GM23338 (cell line): ENCODE measurements at regions not wholly inside any gene's neighbourhood (a gene's known extent, or its start where the extent isn't known, plus 50 kb on each side); places are given as distances from the start of the nearest gene placed in this dataset.

ENCODE experiments used
- ATAC-seq: fragments of 200-7000 bp; cut with Tn5 transposase; 3 replicates; pipeline ENCODE4 v1.9.1; 2020
- DNase-seq: peaks from one replicate; pipeline ENCODE4 v3.0.0-alpha.2; 2015; ENCODE audit warnings: low spot score
- H2AFZ ChIP-seq: fragments of 200-600 bp; sonication (generic); 2 replicates; pipeline ENCODE4 v1.8.0; 2016; ENCODE audit warnings: antibody characterized with exemption, mild to moderate bottlenecking, moderate library complexity
- H3F3A ChIP-seq: fragments of 200-600 bp; sonication (generic); replicated peaks from 2 replicates; pipeline ENCODE4 v1.8.0; 2017; ENCODE audit warnings: antibody characterized with exemption, mixed run types, low read depth
- H3K27ac ChIP-seq: fragments of 200-600 bp; sonication (generic); 2 replicates; pipeline ENCODE4 v1.6.1; 2016; ENCODE audit warnings: low read depth
- H3K27me3 ChIP-seq: fragments of 200-600 bp; sonication (generic); 2 replicates; pipeline ENCODE4 v1.8.0; 2016; ENCODE audit warnings: mild to moderate bottlenecking, mixed run types, moderate library complexity; ENCODE audit not compliant: insufficient read depth
- H3K36me3 ChIP-seq: fragments of 200-600 bp; sonication (generic); 2 replicates; pipeline ENCODE4 v1.8.0; 2016; ENCODE audit warnings: mild to moderate bottlenecking; ENCODE audit not compliant: insufficient read depth
- H3K4me1 ChIP-seq: fragments of 200-600 bp; sonication (generic); 2 replicates; pipeline ENCODE4 v1.8.0; 2016; ENCODE audit warnings: mild to moderate bottlenecking, moderate library complexity; ENCODE audit not compliant: insufficient read depth
- H3K4me2 ChIP-seq: fragments of 200-600 bp; sonication (generic); 2 replicates; pipeline ENCODE4 v1.7.1; 2017; ENCODE audit warnings: mixed run types
- H3K4me3 ChIP-seq: fragments of 200-600 bp; sonication (generic); 2 replicates; pipeline ENCODE4 v1.6.1; 2016; ENCODE audit warnings: mixed run types
- H3K79me2 ChIP-seq: fragments of 200-600 bp; sonication (generic); replicated peaks from 2 replicates; pipeline ENCODE4 v1.8.0; 2017; ENCODE audit warnings: mild to moderate bottlenecking; ENCODE audit not compliant: insufficient read depth
- H3K9me2 ChIP-seq: fragments of 200-600 bp; sonication (generic); 2 replicates; pipeline ENCODE4 v1.8.0; 2017; ENCODE audit not compliant: insufficient read depth
- H4K20me1 ChIP-seq: fragments of 200-600 bp; sonication (generic); replicated peaks from 2 replicates; pipeline ENCODE4 v1.8.0; 2017; ENCODE audit warnings: mild to moderate bottlenecking; ENCODE audit not compliant: insufficient read depth
- H3K27ac Mint-ChIP-seq: 2 replicates; pipeline ENCODE4 v1.8.0; 2020; ENCODE audit warnings: inconsistent platforms, mild to moderate bottlenecking, moderate library complexity, mixed read lengths
- H3K27me3 Mint-ChIP-seq: 3 replicates; pipeline ENCODE4 v1.8.0; 2022; ENCODE audit warnings: low read depth, mild to moderate bottlenecking, moderate library complexity, mixed read lengths, inconsistent platforms; ENCODE audit not compliant: insufficient read depth, poor library complexity
- H3K36me3 Mint-ChIP-seq: 3 replicates; pipeline ENCODE4 v1.8.0; 2021; ENCODE audit warnings: low read depth, mild to moderate bottlenecking, inconsistent platforms, moderate library complexity, mixed read lengths
- H3K4me1 Mint-ChIP-seq: 3 replicates; pipeline ENCODE4 v1.8.0; 2020; ENCODE audit warnings: mild to moderate bottlenecking, inconsistent platforms, mixed read lengths
- H3K4me3 Mint-ChIP-seq: 3 replicates; pipeline ENCODE4 v1.8.0; 2021; ENCODE audit warnings: moderate library complexity, mild to moderate bottlenecking, inconsistent platforms, mixed read lengths
- H3K9me3 Mint-ChIP-seq: 3 replicates; pipeline ENCODE4 v1.8.0; 2020; ENCODE audit warnings: moderate library complexity, mild to moderate bottlenecking, inconsistent platforms, mixed read lengths
- CREB1 ChIP-seq: fragments of 250-450 bp; sonication (Bioruptor Pico); IDR thresholded peaks from 2 replicates; pipeline ENCODE4 v1.5.0; 2020; ENCODE audit warnings: low read depth, mild to moderate bottlenecking, moderate library complexity
- ETS1 ChIP-seq: IDR thresholded peaks from 2 replicates; pipeline ENCODE4 v1.6.1; 2016; ENCODE audit warnings: antibody characterized with exemption
- EZH2phosphoT487 ChIP-seq: fragments of 200-600 bp; sonication (generic); IDR thresholded peaks from one replicate; pipeline ENCODE4 v1.8.1; 2018; ENCODE audit warnings: antibody characterized with exemption; ENCODE audit not compliant: unreplicated experiment
- JUNB ChIP-seq: IDR thresholded peaks from one replicate; pipeline ENCODE4 v1.6.1; 2016; ENCODE audit warnings: antibody characterized with exemption; ENCODE audit not compliant: unreplicated experiment
- POLR2AphosphoS5 ChIP-seq: IDR thresholded peaks from 2 replicates; pipeline ENCODE4 v1.6.1; 2016; ENCODE audit warnings: antibody characterized with exemption, low read depth
- REST ChIP-seq: IDR thresholded peaks from one replicate; pipeline ENCODE4 v1.6.1; 2018; ENCODE audit warnings: antibody characterized with exemption; ENCODE audit not compliant: unreplicated experiment
- STAT1 ChIP-seq: IDR thresholded peaks from one replicate; pipeline ENCODE4 v1.6.1; 2016; ENCODE audit warnings: antibody characterized with exemption; ENCODE audit not compliant: unreplicated experiment
- ZNF462 ChIP-seq: fragments of 250-450 bp; sonication (Bioruptor Pico); IDR thresholded peaks from 2 replicates; pipeline ENCODE4 v1.5.0; 2020; ENCODE audit warnings: mild to moderate bottlenecking, moderate library complexity

- no peak for TF ChIP-seq ZNF462 (CRISPR knock-in tag)
- no peak for TF ChIP-seq ETS1
- no peak for TF ChIP-seq CREB1 (CRISPR knock-in tag)
- no peak for TF ChIP-seq JUNB
These were observed 1043.0 kb upstream of the CDH18 start (continued) for GRCh38 chr5:21030981-21031380.

GRCh38 chr5:21024966-21025365, 1037.0 kb upstream of the CDH18 start:
- peaks cover 12% of the 10 kb centered on the region; the same call in 2 of the 3 replicates for H3K36me3 Mint-ChIP-seq
- TF ChIP-seq REST, result no peak
- TF ChIP-seq EZH2phosphoT487, result no peak
- TF ChIP-seq STAT1, result no peak
- TF ChIP-seq POLR2AphosphoS5, result no peak

More at GRCh38 chr5:21024966-21025365, 1037.0 kb upstream of the CDH18 start:
- no peaks in the 10 kb centered on the region for H3K4me1 Mint-ChIP-seq
- H3K27ac ChIP-seq, result no peak overlapping the region
- H3K4me3 Mint-ChIP-seq, result no peak overlapping the region
- ATAC-seq, result no peak
- no peaks in the 10 kb centered on the region for H3K27me3 ChIP-seq
- H2AFZ ChIP-seq, result no peak overlapping the region
- peaks cover 19% of the 10 kb centered on the region for H3K9me3 Mint-ChIP-seq
- no peaks in the 10 kb centered on the region for H3F3A ChIP-seq
- H3K27ac Mint-ChIP-seq, result no peak overlapping the region
- H3K27me3 Mint-ChIP-seq, result no peaks in the 10 kb centered on the region
- no peaks in the 10 kb centered on the region for H3K4me1 ChIP-seq
- H3K4me3 ChIP-seq, result no peak overlapping the region
- no peak for DNase-seq
- H3K4me2 ChIP-seq, result no peak overlapping the region
- H4K20me1 ChIP-seq, result no peaks in the 10 kb centered on the region
- no peaks in the 10 kb centered on the region for H3K79me2 ChIP-seq
- H3K9me2 ChIP-seq, result no peaks in the 10 kb centered on the region
- no peaks in the 10 kb centered on the region for H3K36me3 ChIP-seq
